ENCODE measurements at regions not wholly inside any gene's neighbourhood (a gene's known extent, or its start where the extent isn't known, plus 50 kb on each side); places are given as distances from the start of the nearest gene placed in this dataset.

DNA sequence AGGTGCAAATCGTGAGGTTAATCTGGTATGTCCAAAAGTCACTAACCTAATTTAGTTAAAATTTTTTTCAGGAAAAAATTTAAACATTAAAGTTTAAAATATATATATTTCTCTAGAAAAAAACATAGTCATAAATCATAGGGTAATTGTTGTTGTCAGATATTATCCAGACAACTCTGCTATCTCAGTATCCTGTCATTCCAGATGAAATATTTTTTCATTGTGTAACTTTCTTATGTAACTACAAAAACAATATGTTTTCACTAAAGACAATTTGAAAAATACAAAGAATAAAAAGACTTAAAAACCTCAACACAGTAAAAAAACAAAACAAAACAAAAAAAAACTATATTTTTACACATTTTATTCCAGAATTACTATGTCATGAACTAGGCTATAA lies 57.6 kb downstream of the TENT5A start:
- DNase-seq (ENCODE audit: low read depth in 1 of 2, low spot score in 1 of 2), result no peak
- Histone ChIP-seq H3K27ac (replicated peaks) (no peak overlapping the region), H3K27me3 (ENCODE audit: insufficient read depth, poor library complexity, severe bottlenecking) (no peaks in the 10 kb centered on the region), H3K4me3 (replicated peaks; ENCODE audit: insufficient read depth, low read length) (no peak overlapping the region)
- TF ChIP-seq POLR2AphosphoS5 (IDR thresholded peaks at IDR 0.05; ENCODE audit: low read depth) (no peak), GABPA (IDR thresholded peaks at IDR 0.05; ENCODE audit: low read depth) (no peak), SPI1 (IDR thresholded peaks at IDR 0.05; ENCODE audit: borderline replicate concordance, low read depth) (no peak)
- TF ChIP-seq, protein P1, sequence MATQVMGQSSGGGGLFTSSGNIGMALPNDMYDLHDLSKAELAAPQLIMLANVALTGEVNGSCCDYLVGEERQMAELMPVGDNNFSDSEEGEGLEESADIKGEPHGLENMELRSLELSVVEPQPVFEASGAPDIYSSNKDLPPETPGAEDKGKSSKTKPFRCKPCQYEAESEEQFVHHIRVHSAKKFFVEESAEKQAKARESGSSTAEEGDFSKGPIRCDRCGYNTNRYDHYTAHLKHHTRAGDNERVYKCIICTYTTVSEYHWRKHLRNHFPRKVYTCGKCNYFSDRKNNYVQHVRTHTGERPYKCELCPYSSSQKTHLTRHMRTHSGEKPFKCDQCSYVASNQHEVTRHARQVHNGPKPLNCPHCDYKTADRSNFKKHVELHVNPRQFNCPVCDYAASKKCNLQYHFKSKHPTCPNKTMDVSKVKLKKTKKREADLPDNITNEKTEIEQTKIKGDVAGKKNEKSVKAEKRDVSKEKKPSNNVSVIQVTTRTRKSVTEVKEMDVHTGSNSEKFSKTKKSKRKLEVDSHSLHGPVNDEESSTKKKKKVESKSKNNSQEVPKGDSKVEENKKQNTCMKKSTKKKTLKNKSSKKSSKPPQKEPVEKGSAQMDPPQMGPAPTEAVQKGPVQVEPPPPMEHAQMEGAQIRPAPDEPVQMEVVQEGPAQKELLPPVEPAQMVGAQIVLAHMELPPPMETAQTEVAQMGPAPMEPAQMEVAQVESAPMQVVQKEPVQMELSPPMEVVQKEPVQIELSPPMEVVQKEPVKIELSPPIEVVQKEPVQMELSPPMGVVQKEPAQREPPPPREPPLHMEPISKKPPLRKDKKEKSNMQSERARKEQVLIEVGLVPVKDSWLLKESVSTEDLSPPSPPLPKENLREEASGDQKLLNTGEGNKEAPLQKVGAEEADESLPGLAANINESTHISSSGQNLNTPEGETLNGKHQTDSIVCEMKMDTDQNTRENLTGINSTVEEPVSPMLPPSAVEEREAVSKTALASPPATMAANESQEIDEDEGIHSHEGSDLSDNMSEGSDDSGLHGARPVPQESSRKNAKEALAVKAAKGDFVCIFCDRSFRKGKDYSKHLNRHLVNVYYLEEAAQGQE (IDR thresholded peaks at IDR 0.05; ENCODE audit: insufficient replicate concordance, low read depth), result no peak
- TF ChIP-seq, protein P2, sequence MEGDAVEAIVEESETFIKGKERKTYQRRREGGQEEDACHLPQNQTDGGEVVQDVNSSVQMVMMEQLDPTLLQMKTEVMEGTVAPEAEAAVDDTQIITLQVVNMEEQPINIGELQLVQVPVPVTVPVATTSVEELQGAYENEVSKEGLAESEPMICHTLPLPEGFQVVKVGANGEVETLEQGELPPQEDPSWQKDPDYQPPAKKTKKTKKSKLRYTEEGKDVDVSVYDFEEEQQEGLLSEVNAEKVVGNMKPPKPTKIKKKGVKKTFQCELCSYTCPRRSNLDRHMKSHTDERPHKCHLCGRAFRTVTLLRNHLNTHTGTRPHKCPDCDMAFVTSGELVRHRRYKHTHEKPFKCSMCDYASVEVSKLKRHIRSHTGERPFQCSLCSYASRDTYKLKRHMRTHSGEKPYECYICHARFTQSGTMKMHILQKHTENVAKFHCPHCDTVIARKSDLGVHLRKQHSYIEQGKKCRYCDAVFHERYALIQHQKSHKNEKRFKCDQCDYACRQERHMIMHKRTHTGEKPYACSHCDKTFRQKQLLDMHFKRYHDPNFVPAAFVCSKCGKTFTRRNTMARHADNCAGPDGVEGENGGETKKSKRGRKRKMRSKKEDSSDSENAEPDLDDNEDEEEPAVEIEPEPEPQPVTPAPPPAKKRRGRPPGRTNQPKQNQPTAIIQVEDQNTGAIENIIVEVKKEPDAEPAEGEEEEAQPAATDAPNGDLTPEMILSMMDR (IDR thresholded peaks at IDR 0.05; ENCODE audit: insufficient read depth, low read length), result no peak

DNA sequence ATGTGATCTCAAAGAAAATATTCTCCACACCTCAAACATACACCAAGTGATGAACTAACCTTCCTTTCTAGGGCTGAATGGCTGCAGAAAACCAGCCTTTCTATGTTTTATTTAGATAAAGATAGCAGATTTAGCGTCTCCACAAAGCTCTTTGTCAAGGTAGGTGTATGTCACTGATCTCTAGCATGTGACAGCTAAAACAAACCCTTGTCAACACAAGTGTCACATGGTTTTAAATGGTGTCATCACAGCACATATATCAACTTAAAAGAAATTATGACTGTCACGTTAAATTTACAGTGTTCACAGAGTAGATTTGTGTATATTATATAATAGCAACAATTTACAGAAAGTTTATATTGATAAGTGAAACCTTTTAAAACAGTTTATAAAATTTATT lies 58.3 kb downstream of the TENT5A start:
- DNase-seq (ENCODE audit: low read depth in 1 of 2, low spot score in 1 of 2), result no peak

DNA sequence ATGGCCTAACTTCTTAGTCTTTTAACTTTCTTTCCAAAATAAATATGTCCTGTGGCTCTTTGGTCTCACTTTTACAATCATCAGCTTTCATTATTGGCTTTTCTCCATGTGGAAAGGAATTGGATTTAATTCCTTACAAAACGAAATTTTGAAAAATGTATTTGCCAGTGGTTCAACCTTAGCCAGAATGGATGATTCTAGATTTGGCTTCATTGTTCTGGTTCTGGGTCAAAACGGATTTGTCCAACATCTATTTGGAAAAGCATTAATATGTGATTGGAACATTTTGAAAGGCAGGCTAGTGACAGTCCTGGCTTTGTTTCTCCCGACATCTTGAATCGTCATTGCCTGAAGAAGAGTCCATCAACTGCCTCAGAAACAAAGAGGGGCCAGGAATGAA lies 59.2 kb downstream of the TENT5A start:
- DNase-seq (ENCODE audit: low read depth in 1 of 2, low spot score in 1 of 2), result no peak
- Histone ChIP-seq H3K27me3 (ENCODE audit: insufficient read depth, poor library complexity, severe bottlenecking) (no peaks in the 10 kb centered on the region), H3K27ac (replicated peaks) (no peak overlapping the region), H3K4me3 (replicated peaks; ENCODE audit: insufficient read depth, low read length) (no peak overlapping the region)
- TF ChIP-seq, protein P2 (IDR thresholded peaks at IDR 0.05; ENCODE audit: insufficient read depth, low read length), result no peak
- no peak for TF ChIP-seq POLR2AphosphoS5 (IDR thresholded peaks at IDR 0.05; ENCODE audit: low read depth)
- TF ChIP-seq SPI1 (IDR thresholded peaks at IDR 0.05; ENCODE audit: borderline replicate concordance, low read depth), result no peak
- TF ChIP-seq GABPA (IDR thresholded peaks at IDR 0.05; ENCODE audit: low read depth), result no peak
- TF ChIP-seq, protein P1 (IDR thresholded peaks at IDR 0.05; ENCODE audit: insufficient replicate concordance, low read depth), result no peak

More for the DNA sequence above, 58.3 kb downstream of the TENT5A start:
- Histone ChIP-seq H3K4me3 (replicated peaks; ENCODE audit: insufficient read depth, low read length) (no peak overlapping the region), H3K27me3 (ENCODE audit: insufficient read depth, poor library complexity, severe bottlenecking) (no peaks in the 10 kb centered on the region), H3K27ac (replicated peaks) (no peak overlapping the region)
- TF ChIP-seq, protein P1 (IDR thresholded peaks at IDR 0.05; ENCODE audit: insufficient replicate concordance, low read depth), result no peak
- TF ChIP-seq POLR2AphosphoS5 (IDR thresholded peaks at IDR 0.05; ENCODE audit: low read depth) (no peak), GABPA (IDR thresholded peaks at IDR 0.05; ENCODE audit: low read depth) (no peak), SPI1 (IDR thresholded peaks at IDR 0.05; ENCODE audit: borderline replicate concordance, low read depth) (no peak)
- TF ChIP-seq, protein P2 (IDR thresholded peaks at IDR 0.05; ENCODE audit: insufficient read depth, low read length), result no peak

All from HL-60 (cell line).